ENCODE measurements at regions not wholly inside any gene's neighbourhood (a gene's known extent, or its start where the extent isn't known, plus 50 kb on each side); places are given as distances from the start of the nearest gene placed in this dataset.

DNA sequence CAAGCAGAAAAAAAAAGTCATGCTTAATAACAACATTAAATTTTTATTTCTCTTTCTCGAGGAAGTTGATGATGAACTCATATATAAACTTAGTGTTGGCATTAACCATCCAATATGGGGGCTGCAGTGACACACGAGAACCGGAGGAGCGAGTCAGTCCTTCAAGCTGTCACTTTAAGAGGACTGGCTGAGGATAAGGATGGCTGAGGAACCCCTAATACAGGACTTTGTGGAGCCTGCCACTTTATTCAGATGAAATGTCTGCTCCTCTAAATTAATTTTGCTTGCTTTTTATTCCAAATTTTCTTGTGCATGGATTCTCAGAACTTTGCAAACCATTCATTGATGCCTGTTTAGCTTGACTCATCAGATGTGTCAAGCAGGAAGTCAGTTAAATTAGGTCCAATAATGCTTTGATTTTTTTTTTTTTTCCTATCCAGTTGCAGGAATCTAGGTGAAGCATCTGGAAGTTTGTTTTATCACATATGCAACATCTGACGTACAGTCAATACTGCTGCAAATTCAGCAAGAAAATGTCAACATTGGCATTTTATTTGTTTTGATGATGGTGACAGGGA lies 144.2 kb upstream of the COL5A1 start:
- no peak for TF ChIP-seq FOXP2 (optimal IDR thresholded peaks at IDR 0.05; ENCODE audit: borderline replicate concordance, extremely low read depth, extremely low read length, insufficient read depth)
- no peak for TF ChIP-seq SIN3A (IDR thresholded peaks at IDR 0.05; ENCODE audit: borderline replicate concordance, insufficient read depth, low read length)
- no peak for TF ChIP-seq TAF1 (IDR thresholded peaks at IDR 0.05; ENCODE audit: borderline replicate concordance, insufficient read depth, low read length)

DNA sequence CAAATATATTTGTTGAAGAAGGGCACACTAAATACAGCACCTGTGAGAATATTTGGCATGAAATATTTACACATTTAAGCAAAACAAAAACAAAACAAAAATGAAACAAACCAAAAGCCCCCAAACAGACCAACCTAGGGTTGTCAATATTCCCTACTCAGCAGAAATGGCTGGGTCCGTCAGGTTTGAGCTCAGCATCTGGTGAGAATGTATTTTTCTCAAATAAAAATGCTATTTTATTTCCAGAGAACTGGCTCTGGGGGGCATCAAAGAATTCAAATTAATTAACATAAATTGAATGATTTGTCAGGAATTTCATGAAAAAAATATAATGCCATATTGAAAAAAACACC lies 142.8 kb upstream of the COL5A1 start:
- TF ChIP-seq TAF1 (IDR thresholded peaks at IDR 0.05; ENCODE audit: borderline replicate concordance, insufficient read depth, low read length) (no peak), POLR2AphosphoS5 (IDR thresholded peaks at IDR 0.05; ENCODE audit: low read depth, low read length) (no peak), REST (IDR thresholded peaks at IDR 0.05; ENCODE audit: insufficient read depth in 1 of 2, low read depth in 2 of 2, low read length in 2 of 2) (no peak), FOXP2 (optimal IDR thresholded peaks at IDR 0.05; ENCODE audit: borderline replicate concordance, extremely low read depth, extremely low read length, insufficient read depth) (no peak), SIN3A (IDR thresholded peaks at IDR 0.05; ENCODE audit: borderline replicate concordance, insufficient read depth, low read length) (no peak)

GRCh38 chr9:134500931-134501760 lies 140.5 kb upstream of the COL5A1 start:
- TF ChIP-seq REST (IDR thresholded peaks at IDR 0.05; ENCODE audit: insufficient read depth in 1 of 2, low read depth in 2 of 2, low read length in 2 of 2) (no peak), TAF1 (IDR thresholded peaks at IDR 0.05; ENCODE audit: borderline replicate concordance, insufficient read depth, low read length) (no peak), POLR2AphosphoS5 (IDR thresholded peaks at IDR 0.05; ENCODE audit: low read depth, low read length) (no peak), SIN3A (IDR thresholded peaks at IDR 0.05; ENCODE audit: borderline replicate concordance, insufficient read depth, low read length) (no peak), FOXP2 (optimal IDR thresholded peaks at IDR 0.05; ENCODE audit: borderline replicate concordance, extremely low read depth, extremely low read length, insufficient read depth) (no peak)

- TF ChIP-seq SIN3A (IDR thresholded peaks at IDR 0.05; ENCODE audit: borderline replicate concordance, insufficient read depth, low read length) (no peak), POLR2AphosphoS5 (IDR thresholded peaks at IDR 0.05; ENCODE audit: low read depth, low read length) (no peak), FOXP2 (optimal IDR thresholded peaks at IDR 0.05; ENCODE audit: borderline replicate concordance, extremely low read depth, extremely low read length, insufficient read depth) (no peak), TAF1 (IDR thresholded peaks at IDR 0.05; ENCODE audit: borderline replicate concordance, insufficient read depth, low read length) (no peak), REST (IDR thresholded peaks at IDR 0.05; ENCODE audit: insufficient read depth in 1 of 2, low read depth in 2 of 2, low read length in 2 of 2) (no peak)
These were observed 139.8 kb upstream of the COL5A1 start for GRCh38 chr9:134501761-134502265.

DNA sequence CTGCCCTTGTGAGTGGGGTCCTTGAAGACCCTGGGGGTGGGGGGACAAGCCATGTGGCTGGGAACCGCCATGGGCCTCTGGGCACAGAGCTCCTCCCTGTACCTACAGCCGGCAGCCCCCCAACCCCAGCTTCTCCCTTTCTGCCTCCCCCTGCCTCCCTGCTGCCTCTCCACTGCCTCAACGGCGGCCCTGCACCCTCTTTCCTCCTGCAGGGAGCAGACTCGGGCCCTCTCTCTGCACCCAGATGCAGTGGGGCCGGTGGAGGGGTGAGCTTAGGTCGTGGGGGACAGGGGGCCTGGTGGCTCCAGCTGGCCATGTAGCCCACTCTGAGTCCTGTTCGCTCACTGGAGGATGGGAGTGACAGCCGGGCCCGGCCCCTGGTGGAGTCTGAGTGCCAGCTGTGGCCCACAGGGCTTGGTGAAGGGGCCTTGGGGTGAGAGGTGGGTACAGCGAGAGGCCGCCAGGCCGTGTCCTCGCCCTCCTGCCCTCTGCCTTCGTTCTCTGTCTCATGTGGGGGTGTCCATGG lies 139.3 kb upstream of the COL5A1 start:
- TF ChIP-seq REST (IDR thresholded peaks at IDR 0.05; ENCODE audit: insufficient read depth in 1 of 2, low read depth in 2 of 2, low read length in 2 of 2) = no peak
- TF ChIP-seq POLR2AphosphoS5 (IDR thresholded peaks at IDR 0.05; ENCODE audit: low read depth, low read length) = no peak

Measured in PFSK-1 (cell line).